Epithelial cell of esophagus (primary cell): ENCODE measurements at regions not wholly inside any gene's neighbourhood (a gene's known extent, or its start where the extent isn't known, plus 50 kb on each side); places are given as distances from the start of the nearest gene placed in this dataset.
A peak's percentile ranks its signal among the peaks of the same experiment; 100 is the strongest.
"Not testable (repeated sequence)": the region's sequence is repeated elsewhere in the genome, so short reads cannot be mapped to it uniquely, and the experiment has no call there.

Source experiments
- DNase-seq: peaks from one replicate; pipeline ENCODE4 v3.0.0; 2010; ENCODE audit warnings: low read depth
- H3K4me3 ChIP-seq: 2 replicates; pipeline ENCODE4 v1.5.1; 2011; ENCODE audit warnings: mild to moderate bottlenecking, low read length, control low read depth
- CTCF ChIP-seq: IDR thresholded peaks from 2 replicates; pipeline ENCODE4 v1.5.1; 2011; ENCODE audit warnings: low read depth, mild to moderate bottlenecking, low read length, control low read depth, inconsistent platforms; ENCODE audit not compliant: insufficient read depth; ENCODE audit errors: missing control alignments

GRCh38 chr11:29153078-29153477 is 863.8 kb downstream of the KCNA4 start:
- TF ChIP-seq CTCF, result no peak
- no peak overlapping the region for H3K4me3 ChIP-seq
- DNase-seq, result no peak

- not testable (repeated sequence) for DNase-seq, H3K4me3 ChIP-seq
These were observed 874.3 kb downstream of the KCNA4 start for GRCh38 chr11:29142573-29142972.

- TF ChIP-seq CTCF, result no peak
- no peak for DNase-seq
These were observed 881.3 kb downstream of the KCNA4 start for GRCh38 chr11:29135504-29135903.

GRCh38 chr11:29131055-29131454 is 885.8 kb downstream of the KCNA4 start:
- no peak for TF ChIP-seq CTCF
- DNase-seq, result no peak
- H3K4me3 ChIP-seq, result no peak overlapping the region

More at GRCh38 chr11:29135504-29135903, 881.3 kb downstream of the KCNA4 start:
- H3K4me3 ChIP-seq, result no peak overlapping the region

- no peak overlapping the region for H3K4me3 ChIP-seq
- peak; percentile 34 for DNase-seq
- no peak for TF ChIP-seq CTCF
These were observed 887.0 kb downstream of the KCNA4 start for GRCh38 chr11:29129844-29130243.

- TF ChIP-seq CTCF, result no peak
- no peak for DNase-seq
- H3K4me3 ChIP-seq, result no peak overlapping the region
These were observed 889.4 kb downstream of the KCNA4 start for GRCh38 chr11:29127461-29127860.

- TF ChIP-seq CTCF, result no peak
- no peak for DNase-seq
- H3K4me3 ChIP-seq, result no peak overlapping the region
These were observed 891.2 kb downstream of the KCNA4 start for GRCh38 chr11:29125606-29126005.

GRCh38 chr11:29124470-29124869 is 892.4 kb downstream of the KCNA4 start:
- no peak for TF ChIP-seq CTCF

More at GRCh38 chr11:29124470-29124869, 892.4 kb downstream of the KCNA4 start:
- no peak for DNase-seq
- H3K4me3 ChIP-seq, result no peak overlapping the region
